Neural progenitor cell (in vitro differentiated cells): ENCODE measurements at regions not wholly inside any gene's neighbourhood (a gene's known extent, or its start where the extent isn't known, plus 50 kb on each side); places are given as distances from the start of the nearest gene placed in this dataset.

Experiments
- DNase-seq: peaks from one replicate; pipeline ENCODE4 v3.0.0-alpha.2; 2016; ENCODE audit warnings: low spot score
- H2AFZ ChIP-seq: fragments of 200-600 bp; sonication (generic); replicated peaks from 2 replicates; pipeline ENCODE4 v1.6.1; 2016; ENCODE audit warnings: antibody characterized with exemption
- H3F3A ChIP-seq: fragments of 200-600 bp; sonication (generic); 2 replicates; pipeline ENCODE4 v1.6.1; 2016; ENCODE audit warnings: antibody characterized with exemption, low read depth
- H3K27ac ChIP-seq: fragments of 200-600 bp; sonication (generic); 2 replicates; pipeline ENCODE4 v1.5.1; 2016; ENCODE audit warnings: mild to moderate bottlenecking
- H3K27me3 ChIP-seq: fragments of 200-600 bp; sonication (generic); 2 replicates; pipeline ENCODE4 v1.6.1; 2016; ENCODE audit warnings: mild to moderate bottlenecking, moderate library complexity
- H3K36me3 ChIP-seq: fragments of 200-600 bp; sonication (generic); 2 replicates; pipeline ENCODE4 v1.5.1; 2016
- H3K4me1 ChIP-seq: fragments of 200-600 bp; sonication (generic); 2 replicates; pipeline ENCODE4 v1.6.1; 2016; ENCODE audit warnings: mixed run types
- H3K4me2 ChIP-seq: fragments of 200-600 bp; sonication (generic); 2 replicates; pipeline ENCODE4 v1.6.1; 2016
- H3K4me3 ChIP-seq: fragments of 200-600 bp; sonication (generic); 2 replicates; pipeline ENCODE4 v1.5.1; 2016
- H3K79me2 ChIP-seq: fragments of 200-600 bp; sonication (generic); 2 replicates; pipeline ENCODE4 v1.6.1; 2016; ENCODE audit warnings: low read depth
- H3K9ac ChIP-seq: fragments of 200-600 bp; sonication (generic); 2 replicates; pipeline ENCODE4 v1.6.1; 2016
- H3K9me3 ChIP-seq: fragments of 200-600 bp; sonication (generic); 2 replicates; pipeline ENCODE4 v1.5.1; 2016; ENCODE audit warnings: low read depth
- H4K20me1 ChIP-seq: fragments of 200-600 bp; sonication (generic); 2 replicates; pipeline ENCODE4 v1.6.1; 2016; ENCODE audit warnings: low read depth
- H3K27ac Mint-ChIP-seq: 3 replicates; pipeline ENCODE4 v1.8.0; 2021; ENCODE audit warnings: mixed read lengths
- H3K27me3 Mint-ChIP-seq: 2 replicates; pipeline ENCODE4 v1.8.0; 2022; ENCODE audit warnings: low read depth, mild to moderate bottlenecking, inconsistent platforms, moderate library complexity, mixed read lengths; ENCODE audit not compliant: insufficient read depth
- H3K36me3 Mint-ChIP-seq: 3 replicates; pipeline ENCODE4 v1.8.0; 2021; ENCODE audit warnings: mixed read lengths
- H3K4me1 Mint-ChIP-seq: 3 replicates; pipeline ENCODE4 v1.8.0; 2021; ENCODE audit warnings: mixed read lengths
- H3K4me3 Mint-ChIP-seq: 3 replicates; pipeline ENCODE4 v1.8.0; 2021; ENCODE audit warnings: mild to moderate bottlenecking, moderate library complexity, mixed read lengths
- H3K9me3 Mint-ChIP-seq: 3 replicates; pipeline ENCODE4 v1.8.0; 2020; ENCODE audit warnings: mixed read lengths
- EZH2 ChIP-seq: fragments of 200-600 bp; sonication (generic); IDR thresholded peaks from 2 replicates; pipeline ENCODE4 v1.6.1; 2017; ENCODE audit warnings: antibody characterized with exemption, mild to moderate bottlenecking, moderate library complexity
- EZH2phosphoT487 ChIP-seq: fragments of 200-600 bp; sonication (generic); IDR thresholded peaks from 2 replicates; pipeline ENCODE4 v1.6.1; 2017; ENCODE audit warnings: antibody characterized with exemption
- TF ChIP-seq, protein P1 (sequence below): fragments of 200-600 bp; sonication (generic); IDR thresholded peaks from 2 replicates; pipeline ENCODE4 v1.5.1; 2017; ENCODE audit warnings: antibody characterized with exemption, mild to moderate bottlenecking

DNA sequence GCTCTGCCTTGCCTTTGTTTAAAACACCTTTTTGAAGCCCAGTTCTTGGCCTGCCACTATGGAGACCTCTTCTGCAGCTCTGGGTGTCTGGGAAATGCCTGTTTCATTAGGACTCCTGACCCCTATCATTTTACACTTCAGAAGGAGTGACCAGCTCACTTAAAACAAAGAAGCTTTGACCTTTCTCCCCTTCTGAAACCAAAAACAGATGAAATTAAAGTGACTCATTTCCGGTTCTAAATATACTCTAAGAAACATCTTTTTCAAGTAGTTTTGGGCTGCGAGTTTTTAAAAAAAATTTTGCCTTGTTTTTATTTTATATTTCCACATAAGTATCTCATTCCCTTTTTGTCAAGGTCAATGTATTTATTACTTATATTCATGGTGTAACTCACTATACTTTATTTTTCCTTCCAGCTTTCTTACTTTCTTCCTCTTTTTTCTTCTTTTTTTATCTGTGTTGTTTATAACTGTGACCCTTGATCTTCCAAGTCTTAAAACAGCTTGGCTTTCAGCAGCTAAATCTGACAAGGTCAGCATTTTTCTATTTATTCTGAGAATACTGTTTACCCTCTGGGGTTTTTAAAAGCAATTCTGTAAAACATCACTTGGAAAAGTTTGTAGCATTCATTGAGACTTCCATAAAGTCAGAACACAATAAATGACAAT, 672.9 kb downstream of the NR2F1-AS1 start:
- H3K27me3 Mint-ChIP-seq = peaks cover 8% of the 10 kb centered on the region

DNA sequence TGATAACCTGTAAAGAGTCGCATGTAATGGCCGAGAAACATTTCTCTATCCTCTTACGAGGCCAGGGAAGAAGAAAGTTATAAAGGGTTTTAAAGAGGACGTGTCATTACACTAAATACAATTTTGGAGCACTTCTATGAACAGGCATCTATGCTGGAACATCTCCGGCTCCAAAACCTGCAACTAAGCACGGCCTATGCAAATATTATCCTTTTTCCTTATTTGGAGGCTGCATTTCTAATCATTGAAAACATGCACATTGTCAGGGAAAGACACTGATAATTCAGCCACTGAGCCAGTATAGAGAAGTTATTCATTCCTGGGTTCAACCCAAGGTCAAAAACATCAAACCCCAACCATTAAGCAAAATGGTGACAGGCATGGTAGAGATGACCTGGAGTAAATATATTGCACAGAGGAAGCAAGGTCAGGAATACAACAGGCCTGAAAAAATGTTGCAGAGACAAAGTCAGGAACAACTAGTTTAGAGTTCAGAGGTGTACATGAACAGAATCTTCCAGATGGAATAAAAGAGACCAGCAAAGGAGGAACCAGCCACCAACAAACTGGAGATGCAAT, 674.1 kb downstream of the NR2F1-AS1 start:
- peaks cover 52% of the 10 kb centered on the region for H3K4me1 Mint-ChIP-seq
- H3K9me3 ChIP-seq = no peaks in the 10 kb centered on the region
- H3K36me3 Mint-ChIP-seq = no peaks in the 10 kb centered on the region
- H3K9me3 Mint-ChIP-seq = no peaks in the 10 kb centered on the region
- no peak overlapping the region for H3K4me3 Mint-ChIP-seq
- H3K27ac Mint-ChIP-seq = no peak overlapping the region
- no peaks in the 10 kb centered on the region for H3K79me2 ChIP-seq
- no peak overlapping the region for H3K4me2 ChIP-seq
- no peaks in the 10 kb centered on the region for H3K36me3 ChIP-seq
- no peak overlapping the region for H3K9ac ChIP-seq
- TF ChIP-seq, protein P1, sequence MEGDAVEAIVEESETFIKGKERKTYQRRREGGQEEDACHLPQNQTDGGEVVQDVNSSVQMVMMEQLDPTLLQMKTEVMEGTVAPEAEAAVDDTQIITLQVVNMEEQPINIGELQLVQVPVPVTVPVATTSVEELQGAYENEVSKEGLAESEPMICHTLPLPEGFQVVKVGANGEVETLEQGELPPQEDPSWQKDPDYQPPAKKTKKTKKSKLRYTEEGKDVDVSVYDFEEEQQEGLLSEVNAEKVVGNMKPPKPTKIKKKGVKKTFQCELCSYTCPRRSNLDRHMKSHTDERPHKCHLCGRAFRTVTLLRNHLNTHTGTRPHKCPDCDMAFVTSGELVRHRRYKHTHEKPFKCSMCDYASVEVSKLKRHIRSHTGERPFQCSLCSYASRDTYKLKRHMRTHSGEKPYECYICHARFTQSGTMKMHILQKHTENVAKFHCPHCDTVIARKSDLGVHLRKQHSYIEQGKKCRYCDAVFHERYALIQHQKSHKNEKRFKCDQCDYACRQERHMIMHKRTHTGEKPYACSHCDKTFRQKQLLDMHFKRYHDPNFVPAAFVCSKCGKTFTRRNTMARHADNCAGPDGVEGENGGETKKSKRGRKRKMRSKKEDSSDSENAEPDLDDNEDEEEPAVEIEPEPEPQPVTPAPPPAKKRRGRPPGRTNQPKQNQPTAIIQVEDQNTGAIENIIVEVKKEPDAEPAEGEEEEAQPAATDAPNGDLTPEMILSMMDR = no peak
- TF ChIP-seq EZH2phosphoT487 (no peak), EZH2 (no peak)
- H3K4me3 ChIP-seq = no peak overlapping the region
- no peaks in the 10 kb centered on the region for H3K27me3 ChIP-seq
- H3K27me3 Mint-ChIP-seq = peaks cover 8% of the 10 kb centered on the region
- H2AFZ ChIP-seq = no peak overlapping the region
- peaks cover 34% of the 10 kb centered on the region for H3K4me1 ChIP-seq
- H3F3A ChIP-seq = peaks cover 7% of the 10 kb centered on the region
- no peaks in the 10 kb centered on the region for H4K20me1 ChIP-seq
- no peak overlapping the region for H3K27ac ChIP-seq
- DNase-seq = no peak

More for the DNA sequence above, 672.9 kb downstream of the NR2F1-AS1 start:
- Histone ChIP-seq H3K4me3 (no peak overlapping the region), H3K4me2 (no peak overlapping the region), H3K9me3 (no peaks in the 10 kb centered on the region), H3K36me3 (no peaks in the 10 kb centered on the region), H4K20me1 (no peaks in the 10 kb centered on the region), H3K9ac (no peak overlapping the region), H3K79me2 (no peaks in the 10 kb centered on the region), H3K27me3 (no peaks in the 10 kb centered on the region), H2AFZ (no peak overlapping the region), H3K4me1 (peaks cover 44% of the 10 kb centered on the region), H3F3A (peaks cover 7% of the 10 kb centered on the region), H3K27ac (no peak overlapping the region)
- Mint-ChIP-seq H3K4me1 (peaks cover 61% of the 10 kb centered on the region), H3K4me3 (no peak overlapping the region), H3K27ac (peak overlapping the region; percentile 2), H3K36me3 (no peaks in the 10 kb centered on the region), H3K9me3 (no peaks in the 10 kb centered on the region)
- TF ChIP-seq, protein P1 = no peak
- TF ChIP-seq EZH2 (no peak), EZH2phosphoT487 (no peak)
- DNase-seq = no peak

DNA sequence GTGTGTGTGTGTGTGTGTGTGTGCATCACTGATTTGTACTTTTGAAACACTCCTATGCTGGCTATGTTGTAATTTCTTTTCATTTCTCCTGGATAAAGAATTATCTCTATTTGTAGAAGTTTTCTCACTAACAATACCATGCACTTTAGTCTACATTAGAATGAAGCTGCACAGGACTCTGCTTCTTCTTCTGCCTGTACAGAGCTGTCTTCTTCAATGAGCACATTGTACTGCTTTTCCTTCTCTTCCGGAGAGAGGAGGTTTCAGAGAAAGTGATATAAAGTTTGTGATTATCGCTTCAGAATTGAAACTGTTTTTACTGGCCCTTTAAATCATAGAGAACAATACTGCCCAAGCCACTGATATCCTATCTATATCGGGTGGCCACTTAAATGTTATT, 677.0 kb downstream of the NR2F1-AS1 start:
- no peak overlapping the region for H3K4me3 Mint-ChIP-seq
- no peaks in the 10 kb centered on the region for H3K9me3 ChIP-seq
- no peak overlapping the region for H2AFZ ChIP-seq
- no peak overlapping the region for H3K4me2 ChIP-seq
- no peak overlapping the region for H3K9ac ChIP-seq
- peaks cover 2% of the 10 kb centered on the region for H3K9me3 Mint-ChIP-seq
- TF ChIP-seq EZH2 (no peak), EZH2phosphoT487 (no peak)
- TF ChIP-seq, protein P1 = no peak
- peaks cover 8% of the 10 kb centered on the region for H3K4me1 ChIP-seq
- no peak overlapping the region for H3K4me3 ChIP-seq
- H3K79me2 ChIP-seq = no peaks in the 10 kb centered on the region
- no peak overlapping the region for H3K27ac Mint-ChIP-seq
- H3K36me3 Mint-ChIP-seq = no peaks in the 10 kb centered on the region
- H4K20me1 ChIP-seq = no peaks in the 10 kb centered on the region
- no peaks in the 10 kb centered on the region for H3F3A ChIP-seq
- peaks cover 23% of the 10 kb centered on the region for H3K4me1 Mint-ChIP-seq
- no peaks in the 10 kb centered on the region for H3K27me3 ChIP-seq
- no peaks in the 10 kb centered on the region for H3K36me3 ChIP-seq
- peaks cover 6% of the 10 kb centered on the region for H3K27me3 Mint-ChIP-seq
- H3K27ac ChIP-seq = no peak overlapping the region
- no peak for DNase-seq
